HEK293T (cell line): ENCODE measurements at regions not wholly inside any gene's neighbourhood (a gene's known extent, or its start where the extent isn't known, plus 50 kb on each side); places are given as distances from the start of the nearest gene placed in this dataset.

Experiments
- FOXM1 ChIP-seq: fragments of 450-650 bp; IDR thresholded peaks from 2 replicates; pipeline ENCODE4 v1.6.1; 2017; ENCODE audit warnings: mild to moderate bottlenecking, borderline replicate concordance
- L3MBTL2 ChIP-seq: fragments of 450-650 bp; conservative IDR thresholded peaks from 2 replicates; pipeline ENCODE4 v1.6.1; 2016; ENCODE audit warnings: mild to moderate bottlenecking
- NFRKB ChIP-seq: fragments of 450-650 bp; IDR thresholded peaks from 2 replicates; pipeline ENCODE4 v1.6.1; 2016; ENCODE audit warnings: mild to moderate bottlenecking, moderate library complexity
- SUZ12 ChIP-seq: fragments of 450-650 bp; IDR thresholded peaks from 2 replicates; pipeline ENCODE4 v1.6.1; 2016; ENCODE audit warnings: mild to moderate bottlenecking

DNA sequence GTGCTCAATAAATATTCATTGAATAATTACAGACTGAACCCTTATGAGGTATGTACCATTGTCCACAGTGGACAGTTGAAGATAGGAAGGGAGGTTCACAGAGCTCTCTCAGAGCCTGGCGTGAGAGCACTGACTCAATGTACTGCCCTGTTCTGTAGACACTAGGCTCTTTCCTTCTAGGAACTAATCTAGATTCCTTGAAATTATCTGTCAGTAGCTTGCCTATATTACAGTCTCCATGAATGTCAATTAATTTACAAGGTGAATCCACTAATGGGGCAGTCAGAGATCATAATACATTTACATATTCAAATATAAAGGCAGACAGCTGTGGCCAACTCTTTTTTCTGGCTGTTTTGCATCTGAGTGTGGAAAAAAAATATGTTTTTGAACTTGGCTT lies 251.2 kb upstream of the SALL1 start:
- TF ChIP-seq FOXM1: no peak
- no peak for TF ChIP-seq NFRKB
- TF ChIP-seq L3MBTL2: no peak
- TF ChIP-seq SUZ12: no peak
